WTC11 (cell line): ENCODE measurements at regions not wholly inside any gene's neighbourhood (a gene's known extent, or its start where the extent isn't known, plus 50 kb on each side); places are given as distances from the start of the nearest gene placed in this dataset.

Source experiments
- ATAC-seq: fragments of 200-7000 bp; cut with Tn5 transposase; 2 replicates; pipeline ENCODE4 v1.10.0; 2021; ENCODE audit warnings: mild to moderate bottlenecking, moderate library complexity
- CTCF ChIA-PET: fragments of 300-600 bp; sonication (Branson Sonifier 250); formaldehyde crosslinking; loops from one replicate; lab custom pipeline; 2021; ENCODE audit warnings: antibody characterized with exemption; lab: Charles Lee
- POLR2A ChIA-PET: fragments of 350-600 bp; sonication (Branson Sonifier 250); formaldehyde crosslinking; loops from one replicate; lab custom pipeline; 2021; ENCODE audit warnings: antibody characterized with exemption; lab: Charles Lee
- DNase-seq: peaks from one replicate; pipeline ENCODE4 v3.0.0; 2021; ENCODE audit warnings: low spot score
- H3K27ac Mint-ChIP-seq: 2 replicates; pipeline ENCODE4 v1.8.0; 2021; ENCODE audit warnings: mixed read lengths
- H3K27me3 Mint-ChIP-seq: 2 replicates; pipeline ENCODE4 v1.8.0; 2021; ENCODE audit warnings: low read depth, mild to moderate bottlenecking, moderate library complexity, mixed read lengths
- H3K36me3 Mint-ChIP-seq: 2 replicates; pipeline ENCODE4 v1.8.0; 2021; ENCODE audit warnings: mixed read lengths
- H3K4me1 Mint-ChIP-seq: 2 replicates; pipeline ENCODE4 v1.8.0; 2022; ENCODE audit warnings: mixed read lengths
- H3K4me3 Mint-ChIP-seq: 2 replicates; pipeline ENCODE4 v1.8.0; 2021; ENCODE audit warnings: mild to moderate bottlenecking, moderate library complexity, mixed read lengths
- H3K9me3 Mint-ChIP-seq: 2 replicates; pipeline ENCODE4 v1.8.0; 2021; ENCODE audit warnings: mixed read lengths
- CREM ChIP-seq: sonication (generic); formaldehyde crosslinking; IDR thresholded peaks from 2 replicates; pipeline ENCODE4 v1.8.1; 2022; ENCODE audit warnings: mild to moderate bottlenecking, missing genetic modification reagents, moderate library complexity
- E2F1 ChIP-seq: sonication (generic); formaldehyde crosslinking; IDR thresholded peaks from 2 replicates; pipeline ENCODE4 v1.8.0; 2022; ENCODE audit warnings: mild to moderate bottlenecking, missing genetic modification reagents
- ELF4 ChIP-seq: sonication (generic); formaldehyde crosslinking; IDR thresholded peaks from 2 replicates; pipeline ENCODE4 v1.8.1; 2022; ENCODE audit warnings: low read depth, mild to moderate bottlenecking, moderate library complexity, missing genetic modification reagents
- EMX1 ChIP-seq: fragments of 250-450 bp; sonication (Bioruptor Pico); IDR thresholded peaks from 2 replicates; pipeline ENCODE4 v1.8.0; 2021; ENCODE audit warnings: mild to moderate bottlenecking
- ETV6 ChIP-seq: sonication (generic); formaldehyde crosslinking; IDR thresholded peaks from 2 replicates; pipeline ENCODE4 v1.8.1; 2022; ENCODE audit warnings: mild to moderate bottlenecking, missing genetic modification reagents
- FOXP4 ChIP-seq: sonication (generic); formaldehyde crosslinking; IDR thresholded peaks from 2 replicates; pipeline ENCODE4 v1.8.0; 2022; ENCODE audit warnings: mild to moderate bottlenecking, missing genetic modification reagents
- GRHL2 ChIP-seq: fragments of 250-450 bp; sonication (Bioruptor Pico); IDR thresholded peaks from 2 replicates; pipeline ENCODE4 v1.8.0; 2022; ENCODE audit warnings: mild to moderate bottlenecking, moderate library complexity; ENCODE audit not compliant: insufficient replicate concordance, severe bottlenecking
- IRF1 ChIP-seq: sonication (generic); formaldehyde crosslinking; IDR thresholded peaks from 2 replicates; pipeline ENCODE4 v1.8.0; 2023; ENCODE audit warnings: missing genetic modification reagents
- NFATC4 ChIP-seq: fragments of 250-450 bp; sonication (Bioruptor Pico); IDR thresholded peaks from 2 replicates; pipeline ENCODE4 v1.9.0; 2021; ENCODE audit warnings: mild to moderate bottlenecking
- PRDM15 ChIP-seq: sonication (generic); formaldehyde crosslinking; IDR thresholded peaks from 2 replicates; pipeline ENCODE4 v1.8.0; 2022; ENCODE audit warnings: missing genetic modification reagents
- RORB ChIP-seq: fragments of 250-450 bp; sonication (Bioruptor Pico); IDR thresholded peaks from 2 replicates; pipeline ENCODE4 v1.9.0; 2021; ENCODE audit warnings: mild to moderate bottlenecking
- TEAD1 ChIP-seq: sonication (generic); formaldehyde crosslinking; IDR thresholded peaks from 2 replicates; pipeline ENCODE4 v1.8.0; 2022; ENCODE audit warnings: mild to moderate bottlenecking, missing genetic modification reagents
- ZNF138 ChIP-seq: sonication (generic); formaldehyde crosslinking; conservative IDR thresholded peaks from 2 replicates; pipeline ENCODE4 v1.8.1; 2022; ENCODE audit warnings: mild to moderate bottlenecking, moderate library complexity, missing genetic modification reagents
- ZNF219 ChIP-seq: sonication (generic); formaldehyde crosslinking; IDR thresholded peaks from 2 replicates; pipeline ENCODE4 v1.8.0; 2023; ENCODE audit warnings: missing genetic modification reagents, mild to moderate bottlenecking, borderline replicate concordance
- ZNF396 ChIP-seq: fragments of 250-450 bp; sonication (Bioruptor Pico); IDR thresholded peaks from 2 replicates; pipeline ENCODE4 v1.8.0; 2021; ENCODE audit warnings: mild to moderate bottlenecking, moderate library complexity, borderline replicate concordance
- ZNF532 ChIP-seq: fragments of 250-450 bp; sonication (Bioruptor Pico); IDR thresholded peaks from 2 replicates; pipeline ENCODE4 v1.9.0; 2021; ENCODE audit warnings: mild to moderate bottlenecking, borderline replicate concordance

GRCh38 chr7:155893176-155893575, 80.9 kb upstream of the SHH start:
- no peak for TF ChIP-seq FOXP4 (CRISPR knock-in tag)
- no peak for TF ChIP-seq NFATC4 (CRISPR knock-in tag)
- TF ChIP-seq ZNF219 (CRISPR knock-in tag), result no peak
- TF ChIP-seq ZNF532 (CRISPR knock-in tag), result no peak
- TF ChIP-seq E2F1 (CRISPR knock-in tag), result no peak
- no peak for TF ChIP-seq PRDM15 (CRISPR knock-in tag)
- no peak for TF ChIP-seq CREM
- TF ChIP-seq EMX1 (CRISPR knock-in tag), result no peak
- no peak for TF ChIP-seq ZNF138
- no peak for TF ChIP-seq ZNF396 (CRISPR knock-in tag)
- no peak for TF ChIP-seq IRF1
- no peak for TF ChIP-seq ELF4
- H3K4me3 Mint-ChIP-seq, result no peak overlapping the region
- POLR2A ChIA-PET, result no interaction called here
- H3K9me3 Mint-ChIP-seq, result peaks cover 47% of the 10 kb centered on the region
- peaks cover 26% of the 10 kb centered on the region for H3K36me3 Mint-ChIP-seq
- no peak for DNase-seq
- no peak overlapping the region for H3K27ac Mint-ChIP-seq
- no peaks in the 10 kb centered on the region for H3K27me3 Mint-ChIP-seq
- CTCF ChIA-PET, result no interaction called here
- no peak for ATAC-seq
- H3K4me1 Mint-ChIP-seq, result no peaks in the 10 kb centered on the region

GRCh38 chr7:155889636-155890511, 77.6 kb upstream of the SHH start:
- ChIA-PET CTCF (no interaction called here), POLR2A (no interaction called here)
- TF ChIP-seq TEAD1 (CRISPR knock-in tag) (no peak), ETV6 (CRISPR knock-in tag) (no peak), GRHL2 (no peak), RORB (CRISPR knock-in tag) (no peak), ZNF532 (CRISPR knock-in tag) (no peak)
- ATAC-seq, result no peak
- Mint-ChIP-seq H3K27me3 (no peaks in the 10 kb centered on the region; the same call in 1 of the 2 replicates), H3K4me3 (no peak overlapping the region), H3K36me3 (peaks cover 27% of the 10 kb centered on the region), H3K27ac (no peak overlapping the region), H3K9me3 (peaks cover 35% of the 10 kb centered on the region), H3K4me1 (0 out of 2 replicates have a peak, but pooled peaks cover 4% of the 10 kb centered on the region)
- no peak for DNase-seq
